ENCODE measurements at regions not wholly inside any gene's neighbourhood (a gene's known extent, or its start where the extent isn't known, plus 50 kb on each side); places are given as distances from the start of the nearest gene placed in this dataset.

DNA sequence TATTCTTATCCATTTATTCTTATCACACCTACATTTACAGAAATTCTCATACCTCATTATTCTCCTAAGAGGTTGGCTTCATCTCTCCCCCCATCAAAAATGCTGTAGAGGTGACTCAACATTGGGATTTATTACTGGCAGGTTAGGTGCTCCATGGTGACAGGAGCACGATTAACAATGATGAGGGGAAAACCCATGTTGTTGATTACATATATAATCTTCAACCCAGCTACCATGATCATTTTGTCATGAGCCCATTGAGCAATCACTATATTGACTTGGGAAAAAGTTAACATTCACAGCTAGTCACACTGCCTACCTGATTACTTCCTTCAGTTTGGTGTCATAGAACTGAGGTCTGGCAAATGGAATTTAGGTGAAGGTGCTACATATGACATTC is 712.1 kb upstream of the CHRM3 start:
- H3K36me3 ChIP-seq (ENCODE audit: control insufficient read depth, insufficient read depth, low read length), result no peaks in the 10 kb centered on the region
- no peaks in the 10 kb centered on the region for H3K27me3 ChIP-seq (ENCODE audit: control insufficient read depth, insufficient read depth, low read length)
- no peak overlapping the region for H3K4me3 ChIP-seq (ENCODE audit: low read depth, low read length)
- DNase-seq (ENCODE audit: low read depth), result no peak
- POLR2A ChIA-PET, result no interaction called here
- CTCF ChIA-PET, result no interaction called here
- TF ChIP-seq, protein P1, sequence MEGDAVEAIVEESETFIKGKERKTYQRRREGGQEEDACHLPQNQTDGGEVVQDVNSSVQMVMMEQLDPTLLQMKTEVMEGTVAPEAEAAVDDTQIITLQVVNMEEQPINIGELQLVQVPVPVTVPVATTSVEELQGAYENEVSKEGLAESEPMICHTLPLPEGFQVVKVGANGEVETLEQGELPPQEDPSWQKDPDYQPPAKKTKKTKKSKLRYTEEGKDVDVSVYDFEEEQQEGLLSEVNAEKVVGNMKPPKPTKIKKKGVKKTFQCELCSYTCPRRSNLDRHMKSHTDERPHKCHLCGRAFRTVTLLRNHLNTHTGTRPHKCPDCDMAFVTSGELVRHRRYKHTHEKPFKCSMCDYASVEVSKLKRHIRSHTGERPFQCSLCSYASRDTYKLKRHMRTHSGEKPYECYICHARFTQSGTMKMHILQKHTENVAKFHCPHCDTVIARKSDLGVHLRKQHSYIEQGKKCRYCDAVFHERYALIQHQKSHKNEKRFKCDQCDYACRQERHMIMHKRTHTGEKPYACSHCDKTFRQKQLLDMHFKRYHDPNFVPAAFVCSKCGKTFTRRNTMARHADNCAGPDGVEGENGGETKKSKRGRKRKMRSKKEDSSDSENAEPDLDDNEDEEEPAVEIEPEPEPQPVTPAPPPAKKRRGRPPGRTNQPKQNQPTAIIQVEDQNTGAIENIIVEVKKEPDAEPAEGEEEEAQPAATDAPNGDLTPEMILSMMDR (IDR thresholded peaks at IDR 0.05; ENCODE audit: insufficient read depth, low read depth, low read length), result no peak

DNA sequence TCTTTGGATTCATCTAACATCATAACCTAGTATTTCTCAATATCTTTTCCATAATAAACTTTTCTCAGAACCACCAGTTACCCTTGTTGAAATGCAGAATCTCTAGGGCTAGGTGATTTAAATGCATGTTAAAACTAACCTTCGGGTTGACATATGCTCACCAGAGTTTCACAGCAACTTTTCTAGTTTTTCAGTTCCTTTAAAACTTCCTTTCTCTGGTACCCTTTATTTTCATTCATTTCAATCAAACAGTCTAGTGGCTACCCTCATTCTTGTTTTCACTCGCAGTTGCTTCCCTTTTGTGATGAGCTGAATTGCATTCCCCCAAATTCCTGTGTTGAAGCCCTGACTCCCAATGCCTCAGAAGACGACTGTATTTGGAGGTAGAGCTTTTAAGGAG is 712.8 kb upstream of the CHRM3 start:
- ChIA-PET POLR2A (no interaction called here), CTCF (no interaction called here)
- H3K4me3 ChIP-seq (ENCODE audit: low read depth, low read length), result no peak overlapping the region
- no peak for DNase-seq (ENCODE audit: low read depth)
- H3K27me3 ChIP-seq (ENCODE audit: control insufficient read depth, insufficient read depth, low read length), result no peaks in the 10 kb centered on the region
- no peaks in the 10 kb centered on the region for H3K36me3 ChIP-seq (ENCODE audit: control insufficient read depth, insufficient read depth, low read length)
- TF ChIP-seq, protein P1 (IDR thresholded peaks at IDR 0.05; ENCODE audit: insufficient read depth, low read depth, low read length), result no peak

DNA sequence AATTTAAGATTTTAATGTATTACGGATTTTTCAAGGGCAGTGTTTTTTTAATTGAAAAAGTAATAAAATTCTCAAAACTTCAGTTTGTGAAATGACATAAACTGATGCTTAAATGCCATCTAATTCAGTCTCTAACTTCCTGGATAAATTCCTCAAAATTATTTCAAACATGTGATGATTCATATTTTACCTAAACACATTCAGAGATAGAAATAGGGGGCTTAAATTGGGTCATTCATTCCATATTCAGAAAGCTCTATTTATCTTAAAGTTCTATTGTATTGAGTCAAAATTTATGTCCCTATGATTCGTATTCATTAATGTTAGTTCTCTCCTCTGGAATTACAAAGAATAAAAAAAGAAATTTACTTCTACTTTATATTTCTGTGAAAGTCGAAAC is 713.6 kb upstream of the CHRM3 start:
- CTCF ChIA-PET, result no interaction called here
- no peak for DNase-seq (ENCODE audit: low read depth)
- no peaks in the 10 kb centered on the region for H3K27me3 ChIP-seq (ENCODE audit: control insufficient read depth, insufficient read depth, low read length)
- POLR2A ChIA-PET, result no interaction called here
- TF ChIP-seq, protein P1 (IDR thresholded peaks at IDR 0.05; ENCODE audit: insufficient read depth, low read depth, low read length), result no peak
- no peaks in the 10 kb centered on the region for H3K36me3 ChIP-seq (ENCODE audit: control insufficient read depth, insufficient read depth, low read length)
- no peak overlapping the region for H3K4me3 ChIP-seq (ENCODE audit: low read depth, low read length)

DNA sequence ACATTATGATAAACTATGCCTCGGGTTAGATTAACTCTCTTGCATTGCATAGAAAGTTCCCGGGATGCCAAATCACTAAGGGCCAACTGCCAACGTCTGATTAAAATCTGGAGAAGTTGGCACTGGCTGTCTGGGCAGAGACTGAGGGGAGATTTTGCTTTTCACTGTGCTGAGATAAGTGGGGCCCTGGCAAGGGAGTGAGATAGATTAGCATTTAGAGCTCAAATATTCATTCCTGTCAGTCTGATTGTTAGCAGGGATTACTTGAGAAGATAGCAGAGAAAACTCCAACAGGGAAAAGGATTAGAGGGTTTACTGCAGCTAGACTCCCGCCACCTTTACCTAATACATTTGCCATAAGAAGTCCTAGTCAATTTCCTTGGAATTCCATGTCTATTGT is 714.1 kb upstream of the CHRM3 start:
- no peaks in the 10 kb centered on the region for H3K27me3 ChIP-seq (ENCODE audit: control insufficient read depth, insufficient read depth, low read length)
- DNase-seq (ENCODE audit: low read depth), result no peak
- H3K36me3 ChIP-seq (ENCODE audit: control insufficient read depth, insufficient read depth, low read length), result no peaks in the 10 kb centered on the region
- POLR2A ChIA-PET, result no interaction called here
- CTCF ChIA-PET, result no interaction called here
- no peak overlapping the region for H3K4me3 ChIP-seq (ENCODE audit: low read depth, low read length)
- TF ChIP-seq, protein P1 (IDR thresholded peaks at IDR 0.05; ENCODE audit: insufficient read depth, low read depth, low read length), result no peak

DNA sequence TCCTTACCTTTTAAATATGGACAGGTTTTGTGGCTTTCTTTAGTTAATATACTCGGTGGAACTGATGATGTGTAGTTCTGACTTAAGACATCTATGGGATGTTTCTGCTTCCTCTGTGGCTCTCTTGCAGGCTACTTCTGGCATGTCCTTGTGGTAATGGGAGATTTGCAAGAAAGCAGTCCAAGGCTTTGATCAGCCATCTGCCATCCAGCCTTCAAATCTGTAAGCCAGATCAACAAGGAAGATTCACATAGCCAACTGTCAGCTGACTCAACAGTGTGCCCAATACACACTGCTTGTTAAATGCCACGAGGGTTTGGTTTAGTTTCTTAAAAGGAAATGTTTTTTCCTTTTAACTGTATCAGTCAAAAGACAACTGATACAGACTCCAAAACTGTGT is 722.2 kb upstream of the CHRM3 start:
- Histone ChIP-seq H3K4me3 (ENCODE audit: low read depth, low read length) (no peak overlapping the region), H3K27me3 (ENCODE audit: control insufficient read depth, insufficient read depth, low read length) (no peaks in the 10 kb centered on the region), H3K36me3 (ENCODE audit: control insufficient read depth, insufficient read depth, low read length) (no peaks in the 10 kb centered on the region)
- DNase-seq (ENCODE audit: low read depth), result no peak
- ChIA-PET CTCF (no interaction called here), POLR2A (no interaction called here)
- TF ChIP-seq, protein P1 (IDR thresholded peaks at IDR 0.05; ENCODE audit: insufficient read depth, low read depth, low read length), result no peak

Measured in BJ (cell line).